H1 (cell line): ENCODE measurements at regions not wholly inside any gene's neighbourhood (a gene's known extent, or its start where the extent isn't known, plus 50 kb on each side); places are given as distances from the start of the nearest gene placed in this dataset.

ENCODE experiments used
- CTCF ChIA-PET: fragments of 300-600 bp; sonication (Branson Sonifier 250); formaldehyde crosslinking; loops from one replicate; lab custom pipeline; 2021; ENCODE audit not compliant: partially characterized antibody; lab: Charles Lee
- POLR2A ChIA-PET: fragments of 300-600 bp; sonication (Branson Sonifier 250); formaldehyde crosslinking; loops from one replicate; lab custom pipeline; 2021; ENCODE audit warnings: inconsistent platforms; ENCODE audit not compliant: partially characterized antibody; lab: Charles Lee
- DNase-seq, 2 experiments: peaks; one replicate each; pipeline versions ENCODE4 v3.0.0 to v3.0.0-alpha.2; 2010 to 2022; ENCODE audit warnings: low spot score in 2 of 2, low read depth in 1 of 2, mixed read lengths in 1 of 2
- FAIRE-seq: peaks from 2 replicates; lab custom pipeline; 2011; peaks lifted over from hg19 to GRCh38; lab: Jason Lieb, UNC
- H2AFZ ChIP-seq: 2 replicates; pipeline ENCODE4 v1.8.1; 2012; ENCODE audit warnings: low read length, inconsistent platforms
- H2AK5ac ChIP-seq: 2 replicates; pipeline ENCODE4 v1.6.1; 2013; ENCODE audit warnings: low read depth, low read length
- H2BK120ac ChIP-seq: replicated peaks from 2 replicates; pipeline ENCODE3; 2013; ENCODE audit warnings: low read depth, low read length, inconsistent platforms
- H2BK12ac ChIP-seq: 2 replicates; pipeline ENCODE4 v1.6.1; 2013; ENCODE audit warnings: low read depth, low read length
- H2BK15ac ChIP-seq: 2 replicates; pipeline ENCODE4 v1.6.1; 2013; ENCODE audit warnings: low read length
- H2BK20ac ChIP-seq: 2 replicates; pipeline ENCODE4 v1.6.1; 2013; ENCODE audit warnings: low read length
- H2BK5ac ChIP-seq: 2 replicates; pipeline ENCODE4 v1.6.1; 2013; ENCODE audit warnings: low read depth, low read length
- H3K14ac ChIP-seq: 2 replicates; pipeline ENCODE4 v1.6.1; 2013; ENCODE audit warnings: inconsistent platforms; ENCODE audit not compliant: insufficient read length
- H3K18ac ChIP-seq: 2 replicates; pipeline ENCODE4 v1.6.1; 2013; ENCODE audit warnings: low read length; ENCODE audit errors: extremely low read depth
- H3K23ac ChIP-seq: 2 replicates; pipeline ENCODE4 v1.6.1; 2013; ENCODE audit warnings: inconsistent platforms; ENCODE audit not compliant: insufficient read length
- H3K23me2 ChIP-seq: 2 replicates; pipeline ENCODE4 v1.6.1; 2013; ENCODE audit warnings: low read depth, low read length
- H3K27ac ChIP-seq: 2 replicates; pipeline ENCODE4 v1.6.1; 2011; ENCODE audit warnings: low read depth, low read length, inconsistent platforms
- H3K27me3 ChIP-seq, 4 experiments: replicated peaks in 1 of 4; 1 replicate in 1 of 4; 2 replicates in 3 of 4; pipeline versions ENCODE4 v1.6.1 to v1.8.1; 2011 to 2013; ENCODE audit warnings: low read length in 3 of 4, mild to moderate bottlenecking in 3 of 4, inconsistent platforms in 2 of 4, mixed read lengths in 2 of 4, moderate library complexity in 1 of 4; ENCODE audit not compliant: control insufficient read depth in 3 of 4, insufficient read depth in 3 of 4; ENCODE audit errors: extremely low read depth in 1 of 4
- H3K36me3 ChIP-seq, 4 experiments: 2 replicates each; pipeline versions ENCODE4 v1.6.1 to v1.8.1; 2011 to 2013; ENCODE audit warnings: mild to moderate bottlenecking in 4 of 4, low read length in 3 of 4, moderate library complexity in 2 of 4, control low read depth in 1 of 4, inconsistent platforms in 1 of 4; ENCODE audit not compliant: insufficient read depth in 4 of 4, control insufficient read depth in 2 of 4
- H3K4ac ChIP-seq: replicated peaks from 2 replicates; pipeline ENCODE3; 2013; ENCODE audit warnings: low read length, low read depth, mixed read lengths, inconsistent platforms; ENCODE audit not compliant: insufficient read length
- H3K4me1 ChIP-seq, 4 experiments: replicated peaks in 1 of 4; 1 replicate in 1 of 4; 2 replicates in 3 of 4; pipeline versions ENCODE4 v1.6.1 to v1.8.1; 2011 to 2013; ENCODE audit warnings: low read length in 3 of 4, inconsistent platforms in 2 of 4, mixed read lengths in 1 of 4; ENCODE audit not compliant: insufficient read depth in 4 of 4, control insufficient read depth in 3 of 4
- H3K4me2 ChIP-seq, 2 experiments: 2 replicates each; pipeline versions ENCODE4 v1.6.1 to v1.8.1; 2011 to 2013; ENCODE audit warnings: low read depth in 2 of 2, low read length in 2 of 2, control low read depth in 1 of 2, inconsistent platforms in 1 of 2, mild to moderate bottlenecking in 1 of 2; ENCODE audit not compliant: insufficient read depth in 1 of 2
- H3K4me3 ChIP-seq, 4 experiments: fragments of 200-600, 300-600 bp in 1 of 4; sonication (generic), shearing (Covaris generic), sonication (Bioruptor Twin) in 1 of 4; 2 replicates each; pipeline versions ENCODE4 v1.5.1 to v1.8.1; 2011 to 2016; ENCODE audit warnings: low read length in 4 of 4, low read depth in 3 of 4, control low read depth in 2 of 4, inconsistent platforms in 2 of 4, mild to moderate bottlenecking in 2 of 4, mixed read lengths in 1 of 4, moderate library complexity in 1 of 4; ENCODE audit not compliant: insufficient read depth in 2 of 4; ENCODE audit errors: extremely low read depth in 1 of 4
- H3K56ac ChIP-seq: replicated peaks from 2 replicates; pipeline ENCODE3; 2013; ENCODE audit warnings: low read depth, mild to moderate bottlenecking, mixed read lengths, low read length, inconsistent platforms; ENCODE audit not compliant: insufficient read length
- H3K79me1 ChIP-seq: 2 replicates; pipeline ENCODE4 v1.6.1; 2013; ENCODE audit warnings: low read depth, low read length, control low read depth
- H3K79me2 ChIP-seq, 2 experiments: 2 replicates each; pipeline versions ENCODE4 v1.6.1 to v1.8.1; 2012 to 2013; ENCODE audit warnings: low read length in 2 of 2, mild to moderate bottlenecking in 2 of 2, inconsistent platforms in 1 of 2; ENCODE audit not compliant: insufficient read depth in 2 of 2, control insufficient read depth in 1 of 2
- H3K9ac ChIP-seq, 4 experiments: replicated peaks in 1 of 4; 1 replicate in 1 of 4; 2 replicates in 3 of 4; pipeline versions ENCODE4 v1.6.1 to v1.8.1; 2011 to 2013; ENCODE audit warnings: low read depth in 3 of 4, low read length in 3 of 4, control low read depth in 2 of 4, mild to moderate bottlenecking in 2 of 4, moderate library complexity in 2 of 4, inconsistent platforms in 1 of 4; ENCODE audit errors: extremely low read depth in 1 of 4
- H3K9me3 ChIP-seq, 2 experiments: 2 replicates each; pipeline versions ENCODE4 v1.6.1 to v1.8.1; 2012 to 2013; ENCODE audit warnings: mild to moderate bottlenecking in 2 of 2, moderate library complexity in 2 of 2, control low read depth in 1 of 2, inconsistent platforms in 1 of 2, low read depth in 1 of 2, low read length in 1 of 2, mixed read lengths in 1 of 2; ENCODE audit not compliant: insufficient read depth in 2 of 2
- H4K20me1 ChIP-seq, 2 experiments: replicated peaks in 1 of 2; 2 replicates each; pipeline versions ENCODE3 to v1.8.1; 2011 to 2013; ENCODE audit warnings: inconsistent platforms in 2 of 2, low read length in 2 of 2, mild to moderate bottlenecking in 1 of 2; ENCODE audit not compliant: insufficient read depth in 2 of 2, control insufficient read depth in 1 of 2
- H4K5ac ChIP-seq: 2 replicates; pipeline ENCODE4 v1.6.1; 2013; ENCODE audit warnings: low read length, low read depth, mixed read lengths, inconsistent platforms; ENCODE audit not compliant: insufficient read length
- H4K8ac ChIP-seq: 2 replicates; pipeline ENCODE4 v1.8.0; 2013; ENCODE audit warnings: mild to moderate bottlenecking, moderate library complexity, low read length, inconsistent platforms; ENCODE audit not compliant: insufficient read depth; ENCODE audit errors: extremely low read depth
- H4K91ac ChIP-seq: replicated peaks from 2 replicates; pipeline ENCODE3; 2013; ENCODE audit warnings: low read length, mixed read lengths, inconsistent platforms; ENCODE audit not compliant: insufficient read length
- CBX8 ChIP-seq: fragments of 300-800, 300-1000 bp; sonication (generic); IDR thresholded peaks from 2 replicates; pipeline ENCODE4 v1.7.1; 2016; ENCODE audit warnings: low read depth, low read length, borderline replicate concordance
- WGBS, 2 experiments: shearing (Covaris generic) in 1 of 2; methylation state at CpG; one replicate each; pipeline versions ENCODE4 v1.1.6 to v1.1.7; 2013 to 2015; ENCODE audit warnings: low lambda C conversion rate in 2 of 2, mixed read lengths in 2 of 2, inconsistent platforms in 1 of 2, low coverage in 1 of 2, missing lambda C conversion rate in 1 of 2; ENCODE audit not compliant: insufficient replicate concordance in 2 of 2, insufficient coverage in 1 of 2, insufficient read length in 1 of 2; ENCODE audit errors: extremely low coverage in 1 of 2, missing lambda C conversion rate in 1 of 2; 5-methylcytosine and 5-hydroxymethylcytosine counted together

DNA sequence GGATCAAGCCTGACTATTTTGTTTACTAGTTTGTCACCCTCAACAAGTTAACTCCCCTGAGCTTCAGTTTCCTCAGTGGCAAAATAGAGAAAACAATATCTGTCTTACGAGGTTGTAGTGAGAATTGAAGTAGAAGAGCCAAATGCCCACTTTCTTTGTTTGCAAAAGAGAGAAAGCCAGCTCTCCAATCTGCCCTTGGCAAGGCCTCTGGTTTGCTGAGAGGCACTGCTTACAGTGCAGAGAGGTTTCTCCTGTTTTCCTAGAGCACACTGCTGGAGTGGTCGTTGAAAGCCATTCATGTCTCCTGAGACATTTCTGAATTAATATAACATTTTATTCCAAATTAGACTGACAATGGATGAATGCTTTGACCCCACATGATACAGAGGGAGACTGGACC is 260.5 kb upstream of the IGF1R start:
- Histone ChIP-seq H3K9me3 (no peaks in the 10 kb centered on the region), H3K4me1 (peaks cover 0 to 5% (median 2%) of the 10 kb centered on the region in 4 experiments; a peak in 2 of 7 replicates), H3K36me3 (no peaks in the 10 kb centered on the region), H2BK12ac (no peak overlapping the region), H3K27me3 (no peaks in the 10 kb centered on the region; a peak in 1 of 7 replicates), H4K5ac (no peak overlapping the region), H2AK5ac (no peak overlapping the region)
- POLR2A ChIA-PET = no interaction called here
- FAIRE-seq = no peak
- DNase-seq = no peak
- TF ChIP-seq CBX8 = no peak
- TF ChIP-seq, all 59 proteins: peak for 0
- Histone ChIP-seq H3K79me1 (no peaks in the 10 kb centered on the region), H3K4me3 (no peak overlapping the region), H3K27ac (no peak overlapping the region), H3K4me2 (no peak overlapping the region), H3K9ac (no peak overlapping the region), H2AFZ (no peak overlapping the region), H4K91ac (no peak overlapping the region), H2BK20ac (no peak overlapping the region), H3K79me2 (no peaks in the 10 kb centered on the region), H3K14ac (no peak overlapping the region), H3K18ac (no peak overlapping the region), H3K4ac (no peak overlapping the region), H3K23ac (no peak overlapping the region), H3K56ac (no peak overlapping the region), H4K20me1 (no peaks in the 10 kb centered on the region), H3K23me2 (no peaks in the 10 kb centered on the region), H4K8ac (no peak overlapping the region), H2BK5ac (no peak overlapping the region), H2BK120ac (no peak overlapping the region), H2BK15ac (no peak overlapping the region)
- CTCF ChIA-PET = interaction anchor here (1.4 to 1.6 kb wide), 3 partner anchors 11 to 76 kb away, joined by 3 to 5 read pairs (median 3); no protein-coding TSS in a partner anchor
- 77% methylated on average over 2 of the region's 2 CpGs; no CpG with 5 or more reads in 1 of the 2 experiments for WGBS, 2 experiments
